Stimulated activated CD8-positive, alpha-beta memory T cell treated with anti-CD3 and anti-CD28 coated beads, Interleukin-2, amount 100 ng/mL, for 48 hours (primary cell): ENCODE measurements at regions not wholly inside any gene's neighbourhood (a gene's known extent, or its start where the extent isn't known, plus 50 kb on each side); places are given as distances from the start of the nearest gene placed in this dataset.

ENCODE experiments used
- DNase-seq, 2 donors: peaks; one replicate each; pipeline ENCODE4 v3.0.0-alpha.2; 2020; ENCODE audit warnings: low read depth in 2 of 2

DNA sequence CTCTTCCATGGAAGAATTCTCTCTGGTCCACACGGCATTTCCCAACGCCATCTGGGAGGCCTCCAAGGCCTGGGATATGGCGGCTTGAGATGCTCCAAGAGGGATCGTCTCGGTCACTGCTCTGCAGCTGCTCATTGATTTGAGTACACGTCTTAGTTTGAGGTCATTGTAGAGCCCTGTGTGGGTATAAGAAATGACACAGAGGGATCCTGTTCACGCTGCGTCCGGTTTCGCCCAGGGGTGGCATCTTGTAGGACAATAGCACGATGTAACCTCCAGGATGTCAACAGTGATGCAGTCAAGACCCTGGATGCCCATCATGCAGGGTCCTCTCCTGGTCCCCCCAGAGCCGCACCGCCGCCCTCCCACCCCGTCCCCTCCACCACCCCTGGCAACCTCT is 564.6 kb downstream of the BRD1 start:
- no peak for DNase-seq

DNA sequence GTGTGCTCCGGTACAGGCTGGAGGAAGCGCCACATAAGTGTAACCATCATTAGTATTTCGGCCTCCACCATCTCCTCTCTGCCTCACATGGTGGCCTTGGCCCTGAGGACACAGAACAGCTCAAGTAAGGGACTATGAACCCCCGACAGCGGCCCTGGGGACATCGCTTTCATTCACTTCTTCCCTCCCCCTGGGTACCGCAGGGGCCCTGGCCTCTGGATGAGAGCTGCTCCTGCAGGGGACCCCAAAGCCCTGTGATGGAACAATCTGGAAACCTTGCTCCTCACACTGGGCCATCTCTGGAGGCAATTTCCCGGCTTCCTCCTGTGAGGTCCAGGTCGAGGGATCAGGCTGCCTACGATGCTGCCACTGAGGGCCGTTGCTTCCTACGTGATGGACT is 565.5 kb downstream of the BRD1 start:
- no peak for DNase-seq

DNA sequence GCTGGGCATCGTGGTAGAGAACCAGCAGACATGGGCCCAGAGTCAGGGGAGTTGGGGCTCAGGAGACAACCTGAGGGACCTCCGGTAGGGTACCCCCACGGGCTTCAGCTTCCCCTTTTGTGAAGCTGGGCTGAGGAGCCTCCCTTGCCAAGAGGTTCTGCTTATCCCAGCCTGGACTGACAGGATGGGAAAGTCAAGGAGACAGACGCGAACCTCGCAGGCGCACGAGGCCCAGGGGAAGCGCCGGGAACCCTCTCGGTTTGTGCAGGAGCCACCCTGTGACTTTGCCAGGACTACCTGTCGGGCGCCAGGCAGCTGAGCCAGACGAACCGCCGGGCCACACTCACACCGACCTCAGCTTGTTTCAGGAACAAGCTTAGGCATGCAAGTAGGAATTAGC is 566.1 kb downstream of the BRD1 start:
- DNase-seq, result no peak

DNA sequence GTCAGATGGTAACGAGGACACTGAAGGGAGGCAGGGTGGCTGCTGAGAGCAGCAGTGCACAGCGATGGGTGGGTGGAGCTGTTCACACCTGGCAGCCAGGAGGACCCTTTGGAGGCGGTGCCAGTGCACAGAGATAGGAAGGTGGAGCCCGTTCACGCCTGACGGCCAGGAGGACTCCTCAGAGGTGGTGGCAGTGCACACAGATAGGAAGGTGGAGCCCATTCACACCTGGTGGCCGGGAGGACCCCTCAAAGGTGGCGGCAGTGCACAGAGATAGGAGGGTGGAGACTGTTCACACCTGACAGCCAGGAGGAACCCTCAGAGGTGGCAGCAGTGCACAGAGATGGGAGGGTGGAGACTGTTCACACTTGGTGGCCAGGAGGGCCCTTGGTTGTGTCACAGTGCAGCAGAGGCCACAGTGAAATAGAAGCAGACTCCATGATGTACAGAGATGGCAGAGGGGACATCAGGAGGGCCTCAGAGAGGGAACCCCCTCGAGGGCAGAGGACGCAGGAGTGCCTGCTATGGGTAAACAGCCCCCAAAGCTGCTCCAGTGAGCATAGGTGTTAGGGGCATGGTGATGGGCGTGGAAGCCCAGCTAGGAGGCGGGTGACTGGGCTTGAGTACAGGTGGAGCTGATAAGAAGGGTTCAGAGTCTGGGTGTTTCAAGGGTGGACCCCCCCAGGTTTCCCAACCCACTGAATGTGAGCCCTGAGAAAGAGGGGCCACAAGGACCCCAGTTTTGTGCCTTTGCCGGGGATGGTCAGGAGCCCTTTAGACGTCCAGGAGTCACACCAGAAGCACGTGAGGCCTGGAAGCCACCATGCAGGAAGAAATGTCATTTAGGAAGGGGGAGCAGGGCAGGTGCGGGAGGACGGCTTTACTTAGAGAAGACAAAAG is 566.7 kb downstream of the BRD1 start:
- no peak for DNase-seq

DNA sequence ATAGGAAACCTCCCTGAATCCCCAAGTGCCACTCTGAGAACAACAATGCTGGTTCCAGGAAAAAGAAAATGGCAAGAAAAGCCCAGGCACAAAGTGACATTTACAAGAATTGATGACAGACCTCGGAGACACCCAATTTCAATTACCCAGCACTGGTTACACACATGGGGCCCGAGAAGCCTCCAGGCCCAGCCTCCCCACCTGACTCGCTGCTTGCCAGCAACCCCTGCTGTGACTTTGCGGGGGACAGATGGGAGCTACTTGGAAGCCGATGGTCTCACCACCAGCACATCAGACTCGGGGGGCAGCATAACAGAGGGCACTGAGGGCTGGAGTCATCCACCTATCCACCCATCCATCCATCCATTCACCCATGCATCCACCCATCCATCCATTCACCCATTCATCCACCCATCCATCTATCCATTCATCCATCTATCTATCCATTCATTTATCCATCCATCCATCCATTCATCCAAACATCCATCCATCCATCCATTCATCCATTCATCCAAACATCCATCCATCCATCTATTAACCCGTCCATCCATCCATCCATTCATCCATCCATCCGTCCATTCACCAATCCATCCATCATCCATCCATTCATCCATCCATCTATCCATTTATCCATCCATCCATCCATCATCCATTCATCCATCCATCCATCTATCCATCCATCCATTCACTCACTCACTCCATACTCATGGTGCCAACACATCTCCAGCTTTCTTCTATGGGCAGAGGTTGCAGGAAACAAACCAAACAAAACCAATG is 567.6 kb downstream of the BRD1 start:
- no peak for DNase-seq

DNA sequence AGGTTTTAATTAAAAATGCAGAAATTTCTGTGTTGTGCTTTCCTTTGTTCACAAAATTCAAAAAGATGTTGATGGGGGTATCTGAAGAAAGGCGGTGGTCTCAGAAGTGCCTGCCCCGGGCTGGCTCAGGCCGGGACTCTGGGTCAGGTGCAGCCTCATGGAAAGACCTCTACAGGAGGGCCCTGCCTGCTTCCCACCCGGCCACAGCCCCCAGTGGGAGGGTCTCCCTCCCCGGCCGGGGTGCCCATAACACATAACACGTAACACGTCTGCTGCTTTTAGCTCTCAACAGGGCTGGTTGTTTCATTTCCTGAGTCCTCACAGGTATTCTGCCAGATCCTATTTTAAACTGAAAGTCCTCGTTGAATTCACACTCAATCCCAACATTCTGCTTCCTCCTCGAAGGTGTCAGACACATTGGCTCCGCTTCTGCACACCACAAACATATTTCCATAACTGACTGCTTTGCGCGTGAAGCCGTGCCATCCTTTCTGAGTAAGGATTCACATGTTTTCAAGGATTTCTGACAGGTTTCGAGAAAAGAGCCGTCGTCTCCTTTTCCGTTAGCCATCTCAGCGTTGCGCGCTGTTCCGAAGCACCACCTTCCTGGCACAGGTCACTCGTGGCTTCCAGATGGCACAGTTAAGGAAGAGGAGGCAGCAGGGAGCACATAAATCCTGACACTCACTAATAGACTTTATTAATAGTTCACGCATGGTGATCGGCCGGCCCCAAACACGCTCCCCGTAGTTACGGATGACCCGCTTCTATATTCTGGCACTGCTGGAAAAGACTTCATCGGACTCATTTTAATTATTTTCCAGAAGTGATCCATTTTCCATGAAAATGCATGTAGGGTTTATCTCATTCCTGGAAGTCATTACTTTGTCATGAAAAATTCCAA is 569.3 kb downstream of the BRD1 start:
- no peak for DNase-seq

DNA sequence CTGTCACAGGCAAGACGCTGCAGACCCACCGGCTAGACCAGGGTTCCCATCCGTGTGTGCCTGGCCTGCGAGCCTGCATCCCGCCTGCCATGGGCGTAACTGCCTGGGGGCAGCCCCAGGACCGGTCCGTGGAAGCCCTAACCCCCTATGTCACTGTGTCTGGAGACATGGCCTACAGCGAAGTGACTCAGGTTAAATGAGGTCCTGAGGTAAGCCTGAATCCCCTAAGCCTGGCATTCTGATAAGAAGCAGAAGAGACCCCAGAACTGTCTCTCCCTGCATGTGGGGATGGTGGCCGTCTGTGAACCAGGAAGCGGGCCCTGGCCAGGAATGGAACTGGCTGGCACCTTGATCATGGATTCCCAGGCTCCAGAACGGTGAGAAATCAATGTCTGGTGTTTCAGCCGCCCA is 570.1 kb downstream of the BRD1 start:
- DNase-seq, result no peak

DNA sequence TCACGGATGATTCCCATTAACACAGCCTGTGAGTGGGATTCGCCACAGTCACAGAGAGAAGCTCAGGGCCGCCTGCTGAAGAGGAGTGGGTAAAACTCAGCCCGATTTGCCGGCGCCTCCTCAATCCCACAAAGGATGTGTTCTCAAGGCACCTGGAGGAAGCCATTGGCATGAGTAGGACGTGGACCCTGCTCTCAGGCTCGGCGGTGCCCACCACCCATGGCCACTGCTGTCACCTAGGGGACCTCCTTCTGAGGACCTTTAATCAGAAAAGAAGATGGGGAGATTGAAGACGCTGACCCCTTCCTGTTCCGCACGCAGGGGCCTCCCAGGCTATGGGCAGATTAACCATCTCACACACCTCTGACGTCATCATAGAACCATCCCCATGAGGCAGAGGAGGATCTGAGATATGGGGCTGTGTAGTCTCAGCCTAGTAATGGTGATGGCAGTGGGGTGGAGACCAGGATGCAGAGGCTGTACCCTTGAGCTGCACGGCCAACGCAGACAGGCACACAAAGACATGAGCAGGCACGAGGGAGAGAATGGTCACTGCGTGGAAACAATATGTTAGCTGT is 571.8 kb downstream of the BRD1 start:
- DNase-seq, result no peak

DNA sequence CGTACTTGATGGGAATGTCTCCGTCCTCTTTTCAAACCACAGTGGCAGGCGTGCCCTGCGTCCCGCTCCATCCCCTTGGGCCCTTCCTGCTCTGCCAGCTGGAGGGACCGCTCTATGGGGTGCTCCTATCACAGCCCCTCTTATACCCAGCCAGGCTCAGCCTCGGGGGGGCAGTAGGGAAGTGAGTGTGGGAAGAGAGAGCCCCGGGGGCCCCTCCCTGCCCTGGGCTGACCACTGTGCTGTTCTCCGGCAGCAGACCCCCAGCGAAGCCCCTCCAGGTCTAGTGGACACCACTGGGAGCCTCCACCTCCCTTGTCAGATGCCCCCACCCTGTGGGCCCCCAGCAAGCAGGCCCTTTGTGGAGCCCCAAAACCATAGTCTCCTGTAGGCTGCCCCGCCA is 572.5 kb downstream of the BRD1 start:
- no peak for DNase-seq

DNA sequence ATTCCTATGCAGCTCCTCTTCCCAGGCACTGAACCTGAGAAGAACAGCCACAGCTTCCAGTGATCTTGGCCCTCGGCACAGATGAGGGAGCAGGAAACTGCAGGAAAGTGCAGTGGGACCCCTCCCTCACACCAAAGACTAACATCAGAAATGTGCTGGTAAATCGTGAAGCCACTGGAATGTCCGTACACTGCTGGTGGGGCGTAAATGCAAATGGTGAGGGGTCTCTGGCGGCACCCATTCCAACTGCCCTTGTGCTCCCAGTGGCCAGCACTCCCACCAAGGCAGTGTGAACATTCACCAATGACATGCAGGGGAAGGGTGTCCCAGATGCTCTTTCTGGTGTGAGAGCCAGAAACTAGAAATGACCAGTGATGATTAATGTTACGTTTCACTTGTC is 574.0 kb downstream of the BRD1 start:
- no peak for DNase-seq

DNA sequence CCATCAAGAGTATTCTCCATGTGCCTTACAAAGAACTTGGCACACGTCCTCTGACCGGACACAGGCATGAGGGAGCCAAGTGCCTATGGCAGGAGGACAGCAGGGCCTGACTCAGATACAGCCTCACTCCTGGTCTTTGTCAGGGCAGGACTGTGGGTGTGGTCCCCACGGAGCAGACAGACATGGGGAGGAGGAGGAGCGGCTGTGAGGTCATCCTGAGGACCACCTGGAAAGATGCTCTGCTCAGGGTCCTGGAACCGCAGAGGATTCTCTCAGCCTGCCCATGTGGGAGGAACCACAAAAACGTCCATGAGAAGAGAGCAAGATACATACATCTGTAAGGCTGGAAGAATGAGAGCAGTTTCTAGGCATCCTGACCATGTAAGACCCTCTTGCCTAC is 576.3 kb downstream of the BRD1 start:
- DNase-seq, result no peak

DNA sequence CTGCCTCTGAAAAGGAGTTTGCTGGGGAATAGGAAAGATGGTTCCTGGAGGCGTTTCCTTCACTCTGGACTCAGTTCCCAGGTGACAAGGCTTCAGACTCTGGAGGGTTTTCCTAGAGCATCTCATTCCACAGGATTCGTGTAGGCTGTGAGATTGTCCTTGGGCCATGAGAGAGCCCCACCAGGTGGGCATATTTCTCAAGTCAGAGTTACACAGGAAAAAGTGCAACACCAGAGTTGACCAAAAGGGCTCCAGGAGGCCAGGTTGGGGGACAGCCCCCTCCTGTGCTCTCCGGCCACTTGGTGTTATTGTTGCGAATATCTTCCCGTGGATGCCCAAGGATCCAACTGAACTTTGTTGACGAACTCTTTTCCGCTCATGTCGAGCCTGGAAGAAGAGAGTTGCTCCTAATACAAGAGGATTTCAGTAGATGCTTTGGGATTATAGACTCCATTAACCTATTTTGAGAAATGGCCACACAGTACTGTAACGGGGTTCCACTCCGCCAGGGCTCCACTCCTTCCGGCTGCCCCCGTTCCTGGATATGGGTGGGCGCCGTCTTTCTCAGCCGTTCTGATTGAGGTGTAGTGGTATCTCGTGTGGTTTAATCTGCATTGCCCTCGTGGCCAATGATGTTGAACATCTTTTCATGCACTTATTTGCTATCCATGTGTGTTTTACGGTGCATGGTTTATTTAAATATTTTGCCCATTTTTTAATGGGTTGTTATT is 580.3 kb downstream of the BRD1 start:
- no peak for DNase-seq

DNA sequence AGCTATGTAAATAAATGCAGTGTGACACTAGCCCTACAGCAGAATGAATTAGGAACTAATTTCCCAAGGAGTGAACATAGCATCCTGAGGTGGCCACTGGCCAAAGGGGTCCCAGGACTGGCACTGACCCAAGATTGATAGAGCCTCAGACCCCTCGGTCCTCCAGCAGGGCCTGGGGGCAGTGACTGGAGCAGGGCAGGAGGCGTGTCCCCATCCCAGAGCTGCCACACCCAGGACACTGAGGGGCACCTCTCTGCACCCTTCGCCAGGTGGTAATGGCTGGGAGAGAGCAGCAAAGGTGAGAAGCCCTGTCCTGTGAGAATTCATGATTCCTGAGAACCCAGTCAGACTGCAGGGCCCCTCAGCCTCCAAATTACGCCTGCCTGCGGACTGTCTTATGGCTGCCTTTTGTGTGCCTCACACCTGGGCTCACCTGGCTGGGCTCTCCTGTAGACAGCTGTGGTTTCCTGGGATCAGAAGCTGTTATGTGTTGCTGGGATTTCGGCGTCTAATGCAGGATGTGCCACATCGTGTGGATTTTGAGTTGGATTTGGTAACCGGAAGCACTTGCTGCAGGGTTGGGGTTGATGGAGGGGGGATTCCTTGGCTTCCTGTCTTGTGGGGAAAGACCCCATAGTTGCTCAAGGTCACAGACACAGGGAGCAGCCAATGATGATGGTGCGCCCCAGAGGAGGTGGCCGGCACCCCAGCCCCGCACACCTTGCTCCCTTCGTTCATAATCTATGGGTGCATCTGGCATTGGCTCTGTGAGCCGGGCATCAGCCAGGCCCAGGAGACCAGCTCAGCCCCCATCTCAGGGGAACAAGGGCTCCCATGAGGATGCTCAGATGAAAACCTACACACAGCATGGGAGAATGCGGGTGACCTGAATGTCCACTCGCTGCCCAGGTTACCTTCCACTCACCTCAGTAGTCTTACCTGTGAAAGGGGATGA is 582.9 kb downstream of the BRD1 start:
- DNase-seq, result no peak

DNA sequence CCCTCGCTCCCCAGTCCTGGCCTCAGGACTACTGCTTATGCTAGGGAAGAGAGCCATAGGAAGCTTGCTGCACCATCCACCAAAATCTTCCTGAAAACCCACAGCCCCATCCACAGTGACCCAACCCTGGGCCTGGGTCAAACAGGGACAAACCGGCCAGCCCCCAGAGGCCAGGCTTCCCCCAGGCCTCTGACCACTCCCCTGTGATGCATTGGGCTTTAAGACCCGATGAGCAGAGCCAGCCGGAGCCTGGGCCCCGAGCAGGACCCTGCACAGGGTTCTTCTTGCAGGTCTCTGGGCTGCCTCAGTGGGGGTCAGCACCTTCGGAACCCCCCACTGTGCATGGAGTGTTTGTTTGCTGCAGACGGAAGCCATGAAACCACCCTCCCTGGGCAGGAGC is 583.7 kb downstream of the BRD1 start:
- DNase-seq, result no peak

DNA sequence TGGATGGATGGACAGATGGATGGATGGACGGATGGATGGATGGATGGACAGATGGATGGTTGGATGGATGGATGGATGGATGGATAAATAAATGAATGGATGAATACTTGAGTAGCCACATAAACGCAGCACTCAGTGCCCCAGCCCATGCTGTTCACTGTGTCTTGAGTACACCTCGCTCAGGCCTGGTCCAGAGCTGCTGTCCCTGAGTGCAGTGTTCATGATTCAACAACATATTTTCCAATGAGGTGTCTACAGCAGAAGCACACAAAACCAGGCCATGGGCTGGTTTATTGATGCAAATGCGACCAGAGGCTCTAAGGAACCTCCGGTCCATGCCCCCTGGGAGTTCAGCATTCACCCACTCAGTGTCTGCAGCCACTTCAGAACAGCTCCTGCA is 584.3 kb downstream of the BRD1 start:
- no peak for DNase-seq

DNA sequence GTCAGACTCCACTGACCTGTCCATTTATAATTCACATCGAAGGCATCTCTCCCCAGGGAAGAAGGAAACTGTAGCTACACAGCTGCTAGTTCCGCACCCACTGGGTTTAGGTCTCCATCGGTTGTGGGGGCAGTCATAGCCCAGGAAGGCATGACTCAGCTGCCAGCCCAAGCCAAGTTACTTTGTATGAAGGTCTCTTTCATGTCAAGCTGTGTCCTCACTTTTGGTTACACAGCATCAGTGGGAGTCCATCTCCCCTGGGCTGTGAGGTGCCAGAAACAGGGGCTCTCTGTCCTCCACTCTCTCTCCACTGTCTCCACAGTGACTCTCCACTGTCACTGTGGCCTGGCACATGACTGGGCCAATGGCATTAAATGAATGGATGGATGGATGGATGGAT is 585.2 kb downstream of the BRD1 start:
- no peak for DNase-seq

DNA sequence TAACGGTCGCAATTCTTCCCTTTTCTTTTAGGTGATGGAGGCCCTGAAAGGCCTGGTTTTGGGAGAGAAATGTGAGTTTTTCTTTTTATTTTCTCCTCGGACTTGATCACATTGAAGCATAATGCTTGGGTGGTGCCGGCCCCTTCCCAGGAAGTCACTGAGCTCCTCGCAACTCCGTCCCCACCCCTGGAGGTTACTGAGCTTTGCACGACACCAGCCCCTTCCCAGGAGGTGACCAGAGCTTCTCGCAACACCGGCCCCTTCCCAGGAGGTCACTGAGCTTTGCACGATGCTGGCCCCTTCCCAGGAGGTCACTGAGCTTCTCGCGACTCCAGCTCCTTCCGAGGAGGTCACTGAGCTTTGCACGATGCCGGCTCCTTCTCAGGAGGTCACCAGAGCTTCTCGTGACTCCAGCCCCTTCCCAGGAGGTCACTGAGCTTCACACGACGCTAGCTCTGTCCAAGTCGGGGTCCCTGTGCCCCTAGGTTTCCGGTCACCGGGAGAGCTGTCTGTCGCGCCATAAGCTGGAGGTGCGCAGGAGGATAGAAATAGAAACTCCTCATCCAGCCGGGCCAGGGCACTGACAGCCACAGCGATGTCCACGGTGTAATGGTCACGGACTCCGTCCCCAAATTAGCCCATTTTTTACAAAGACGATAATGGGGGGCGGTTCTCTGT is 586.4 kb downstream of the BRD1 start:
- DNase-seq, result no peak

DNA sequence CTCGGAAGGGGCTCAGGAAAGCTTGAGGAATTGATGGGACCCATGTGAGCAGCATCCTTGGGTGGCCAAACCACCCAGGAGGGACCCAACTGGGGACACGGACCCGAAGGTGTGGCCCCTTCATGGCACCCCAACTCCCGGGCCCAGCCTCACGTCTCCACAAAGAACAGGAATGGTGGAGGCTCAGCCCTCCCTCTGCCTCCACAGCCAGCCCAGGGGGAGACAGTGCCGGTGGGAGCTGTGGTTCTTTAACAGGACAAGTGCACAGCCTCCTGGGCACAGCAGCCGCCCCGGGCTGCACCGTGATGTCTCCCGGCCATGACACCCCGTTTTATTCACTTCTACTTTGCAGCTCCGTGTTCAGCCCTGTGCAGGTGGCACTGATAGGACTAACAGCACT is 587.2 kb downstream of the BRD1 start:
- no peak for DNase-seq

DNA sequence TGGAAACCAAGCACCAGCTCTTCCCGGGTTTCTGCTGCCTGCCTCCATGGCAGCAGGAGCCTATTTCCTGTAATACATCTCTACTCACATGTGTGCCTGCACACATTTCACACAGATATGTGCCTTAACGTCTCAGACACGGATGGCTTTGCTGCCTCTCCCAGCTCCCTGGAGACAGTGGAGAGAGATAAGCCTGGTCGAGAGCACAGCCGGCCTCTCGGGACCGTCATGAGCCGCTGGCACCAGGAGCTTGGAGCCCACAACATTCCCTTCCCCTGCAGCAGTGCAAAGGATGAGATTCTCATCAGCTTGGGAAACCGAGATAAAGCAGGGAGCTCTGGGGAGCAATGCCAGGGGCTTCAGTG is 587.7 kb downstream of the BRD1 start:
- DNase-seq, result no peak
